HG03520 (cell line): ENCODE measurements at regions not wholly inside any gene's neighbourhood (a gene's known extent, or its start where the extent isn't known, plus 50 kb on each side); places are given as distances from the start of the nearest gene placed in this dataset.
"Not testable (repeated sequence)": the region's sequence is repeated elsewhere in the genome, so short reads cannot be mapped to it uniquely, and the experiment has no call there.

Experiments
- ATAC-seq: cut with Tn5 transposase; IDR thresholded peaks from one replicate; pipeline ENCODE4 v1.9.1; 2021; ENCODE audit warnings: mild to moderate bottlenecking, moderate library complexity; ENCODE audit not compliant: unreplicated experiment

DNA sequence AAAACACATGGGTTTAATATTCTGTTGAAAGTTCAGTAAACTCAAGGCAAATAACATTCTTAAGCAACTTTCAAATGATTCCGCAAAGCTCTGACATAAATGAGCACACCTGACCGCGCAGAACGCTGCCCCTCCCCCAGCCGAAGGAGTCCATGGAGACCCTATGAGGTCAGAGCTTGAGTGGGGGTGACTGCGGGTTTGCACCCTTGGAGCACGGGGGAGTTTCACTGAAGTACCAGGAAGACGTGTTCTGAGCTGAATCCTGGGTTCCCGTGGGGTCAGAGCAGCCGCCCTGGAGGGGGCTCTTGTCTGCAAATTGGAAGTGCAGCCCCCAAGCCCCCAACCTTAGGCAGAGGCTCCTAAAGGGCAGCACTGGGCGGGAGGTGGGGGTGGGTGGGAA lies 324.1 kb upstream of the SFSWAP start:
- ATAC-seq: no peak

- no peak for ATAC-seq
These were observed 323.4 kb upstream of the SFSWAP start for GRCh38 chr12:131387281-131388163.

DNA sequence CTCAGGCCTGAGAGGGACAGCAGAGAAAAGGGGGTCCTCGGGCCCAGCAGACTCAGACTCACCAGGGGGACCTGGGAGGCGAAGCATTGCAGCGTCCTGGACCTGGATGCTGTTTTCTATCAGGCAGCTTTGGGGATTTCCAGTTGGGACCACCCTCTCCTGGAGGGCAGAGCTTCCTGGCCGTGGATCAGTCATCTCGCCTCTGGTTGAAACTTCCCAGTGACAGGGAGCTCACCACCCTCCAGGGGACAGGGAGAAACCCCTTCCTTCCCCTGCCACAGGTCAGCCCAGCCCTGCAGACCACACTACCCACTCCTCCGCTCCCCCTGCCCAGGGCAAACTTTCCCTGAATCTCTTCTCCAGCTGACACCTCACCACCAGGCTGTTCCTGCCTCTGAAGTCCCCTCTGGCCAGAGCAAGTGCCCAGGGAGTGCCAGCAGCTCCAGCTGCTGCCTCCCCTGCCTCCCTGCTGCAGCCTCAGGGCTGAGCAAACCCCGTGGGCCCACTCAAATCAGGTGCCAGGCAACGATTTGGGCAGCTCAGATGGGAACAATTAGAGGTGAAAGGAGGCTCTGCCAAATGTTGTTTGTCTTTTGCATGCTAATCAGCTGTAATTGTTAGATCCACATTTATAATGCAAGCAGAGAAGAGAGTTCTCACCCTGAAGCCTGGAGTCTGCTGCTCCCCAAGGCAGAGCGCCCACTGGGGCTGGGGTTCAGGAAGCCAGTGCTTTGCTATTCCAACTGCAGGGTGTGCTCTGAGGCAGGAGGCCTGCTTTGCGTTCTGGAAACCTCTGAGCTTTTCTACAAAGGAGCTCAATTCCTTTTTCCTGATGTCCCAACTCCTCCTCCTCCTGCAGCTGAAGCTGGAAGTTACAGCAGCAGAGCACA lies 322.5 kb upstream of the SFSWAP start:
- not testable (repeated sequence) for ATAC-seq

DNA sequence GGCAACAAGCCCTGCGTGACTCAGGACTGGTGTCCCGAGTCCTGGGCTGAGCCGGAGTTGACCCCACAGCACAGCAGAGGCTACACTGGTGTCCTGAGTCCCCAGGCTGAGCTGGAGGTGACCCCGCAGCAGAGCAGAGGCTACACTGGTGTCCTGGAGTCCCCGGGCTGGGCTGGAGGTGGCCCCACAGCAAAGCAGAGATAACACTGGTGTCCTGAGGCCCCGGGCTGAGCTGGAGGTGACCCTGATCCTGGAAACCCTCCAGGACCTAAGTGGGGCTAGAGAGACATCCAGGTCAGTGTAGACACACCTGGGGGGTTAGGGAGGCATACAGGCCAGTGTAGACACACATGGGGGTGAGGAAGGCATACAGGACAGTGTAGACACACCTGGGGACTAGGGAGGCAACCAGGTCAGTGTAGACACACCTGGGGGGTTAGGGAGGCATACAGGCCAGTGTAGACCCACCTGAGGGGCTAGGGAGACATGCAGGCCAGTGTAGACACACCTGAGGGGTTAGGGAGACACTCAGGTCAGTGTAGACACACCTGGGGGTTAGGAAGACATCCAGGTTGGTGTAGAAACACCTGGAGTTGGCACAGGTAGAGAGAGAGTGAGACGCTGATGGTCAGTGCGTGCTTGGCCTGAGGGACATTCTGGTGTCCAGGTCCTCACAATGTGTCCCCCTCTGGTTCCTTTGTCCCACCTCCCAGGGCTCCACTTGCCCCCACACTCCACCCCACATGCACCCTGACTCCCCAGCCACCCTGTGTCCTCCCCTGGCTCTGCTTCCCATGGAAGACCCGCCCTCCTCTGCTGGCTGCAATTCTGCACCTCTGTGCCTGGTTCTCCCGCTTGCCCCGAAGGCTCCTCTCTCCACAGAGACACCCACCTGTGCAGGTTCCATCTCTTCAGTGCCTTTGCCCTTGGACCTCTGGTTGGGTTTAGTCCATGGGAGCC lies 321.6 kb upstream of the SFSWAP start:
- no peak for ATAC-seq

GRCh38 chr12:131390412-131391334 lies 320.2 kb upstream of the SFSWAP start:
- no peak for ATAC-seq

GRCh38 chr12:131391399-131391798 lies 319.5 kb upstream of the SFSWAP start:
- no peak for ATAC-seq

DNA sequence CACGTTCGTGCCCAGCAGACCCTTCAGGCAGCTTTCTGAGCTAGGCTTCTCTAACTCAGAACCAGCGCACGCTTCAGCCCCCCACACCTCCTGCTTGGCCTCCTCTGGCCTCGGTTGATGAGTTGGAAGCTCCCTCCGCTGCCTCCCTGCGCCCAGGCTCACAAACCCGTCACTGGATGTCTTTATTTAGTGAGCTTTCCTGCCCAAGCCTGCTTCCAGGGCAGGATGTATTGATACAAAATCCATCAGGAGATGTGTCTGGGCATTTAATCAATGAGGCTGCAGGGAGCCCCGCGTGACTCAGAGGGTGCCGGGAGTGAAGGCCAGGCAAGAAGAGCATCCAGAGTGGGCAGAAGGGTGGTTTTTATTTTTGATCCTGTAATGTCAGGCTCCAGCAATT lies 316.1 kb upstream of the SFSWAP start:
- ATAC-seq: not testable (repeated sequence)

DNA sequence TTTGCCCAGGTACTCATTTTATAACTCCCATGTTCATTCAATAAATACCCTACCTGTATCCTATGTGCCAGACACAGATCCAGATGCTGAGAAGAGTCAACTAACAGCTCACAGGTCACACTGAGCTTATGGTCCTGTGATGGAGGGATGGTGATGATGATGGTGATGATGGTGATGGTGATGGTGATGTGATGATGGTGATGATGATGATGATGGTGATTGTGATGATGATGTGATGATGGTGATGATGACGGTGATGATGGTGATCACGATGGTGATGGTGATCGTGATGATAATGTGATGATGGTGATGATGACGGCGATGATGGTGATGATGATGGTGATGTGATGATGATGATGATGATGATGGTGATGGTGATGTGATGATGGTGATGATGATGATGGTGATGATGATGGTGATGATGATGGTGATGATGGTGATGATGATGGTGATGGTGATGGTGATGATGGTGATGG lies 315.6 kb upstream of the SFSWAP start:
- ATAC-seq: not testable (repeated sequence)

DNA sequence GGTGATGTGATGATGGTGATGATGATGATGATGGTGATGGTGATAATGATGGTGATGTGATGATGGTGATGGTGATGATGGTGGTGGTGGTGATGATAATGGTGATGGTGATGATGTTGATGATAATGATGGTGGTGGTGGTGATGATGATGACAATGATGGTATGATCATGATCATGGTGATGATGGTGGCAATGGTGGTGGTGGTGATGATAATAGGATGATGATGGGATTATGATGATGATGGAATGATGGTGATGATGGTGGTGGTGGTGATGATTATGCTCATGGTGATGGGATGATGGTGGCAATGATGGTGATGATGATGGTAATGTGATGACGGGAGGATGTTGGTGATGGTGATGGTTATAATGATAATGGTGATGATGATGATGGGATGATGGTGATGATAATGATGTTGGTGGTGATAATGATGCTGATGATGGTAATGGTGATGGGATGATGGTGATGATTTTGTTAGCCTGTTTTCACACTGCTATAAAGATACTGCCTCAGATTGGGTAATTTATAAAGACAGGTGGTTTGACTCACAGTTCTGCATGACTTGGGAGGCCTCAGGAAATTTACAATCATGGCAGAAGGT lies 314.8 kb upstream of the SFSWAP start:
- ATAC-seq: no peak

DNA sequence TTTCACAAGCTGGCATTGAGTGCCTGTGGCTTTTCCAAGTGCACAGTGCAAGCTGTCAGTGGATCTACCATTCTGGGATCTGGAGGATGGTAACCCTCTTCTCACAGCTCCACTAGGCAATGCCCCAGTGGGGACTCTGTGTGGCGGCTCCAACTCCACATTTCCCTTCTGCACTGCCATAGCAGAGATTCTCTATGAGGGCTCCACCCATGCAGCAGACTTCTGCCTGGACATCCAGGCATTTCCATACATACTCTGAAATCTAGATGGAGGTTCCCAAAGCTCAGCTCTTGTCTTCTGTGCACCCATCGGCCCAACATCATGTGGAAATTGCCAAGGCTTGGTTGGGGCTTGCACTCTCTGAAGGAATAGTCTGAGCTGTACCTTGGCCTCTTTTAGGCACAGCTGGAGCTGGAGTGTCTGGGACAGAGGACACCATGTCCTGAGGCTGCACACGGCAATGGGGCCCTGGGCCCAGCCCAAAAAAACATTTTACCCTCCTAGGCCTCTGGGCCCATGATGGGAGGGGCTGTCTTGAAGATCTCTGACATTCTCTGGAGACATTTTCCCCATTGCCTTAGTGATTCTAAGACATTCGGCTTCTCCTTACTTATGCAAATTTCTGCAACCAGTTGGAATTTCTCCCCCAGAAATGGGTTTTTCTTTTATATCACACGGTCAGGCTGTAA lies 313.3 kb upstream of the SFSWAP start:
- ATAC-seq: no peak

- no peak for ATAC-seq
These were observed 311.9 kb upstream of the SFSWAP start for GRCh38 chr12:131399000-131399399.

- ATAC-seq: not testable (repeated sequence)
These were observed 310.1 kb upstream of the SFSWAP start for GRCh38 chr12:131400668-131401294.

GRCh38 chr12:131401907-131402633 lies 308.8 kb upstream of the SFSWAP start:
- not testable (repeated sequence) for ATAC-seq

DNA sequence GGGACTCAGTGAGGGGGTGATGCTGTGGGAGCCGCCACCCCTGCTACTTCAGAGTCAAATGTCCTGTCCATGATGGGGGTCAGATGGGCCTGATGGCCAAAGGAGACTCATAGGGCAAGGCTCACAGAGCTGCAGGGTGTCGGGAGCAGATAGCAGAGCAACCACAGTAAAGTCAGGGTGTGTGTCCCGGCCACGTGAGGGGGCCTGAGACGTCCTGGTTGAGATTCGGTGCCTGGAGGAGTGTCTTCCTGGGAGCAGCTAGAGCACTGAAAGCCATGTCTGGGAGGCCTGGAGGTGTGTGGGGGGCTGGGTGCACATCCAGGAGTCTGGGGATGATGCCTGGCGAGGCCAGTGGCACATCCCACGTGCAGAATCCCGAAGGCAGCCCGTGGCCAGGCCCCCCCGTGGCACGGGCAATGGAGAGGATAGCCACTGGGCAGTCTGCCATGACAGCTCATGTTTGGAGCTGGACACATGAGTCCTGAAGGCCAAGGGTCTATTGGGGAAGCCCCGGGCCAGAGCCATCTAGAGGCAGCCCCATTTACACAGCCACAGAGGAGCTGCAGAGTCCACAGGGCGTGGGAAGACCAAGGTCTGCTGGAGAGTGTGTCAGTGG lies 308.0 kb upstream of the SFSWAP start:
- no peak for ATAC-seq

GRCh38 chr12:131403676-131404075 lies 307.2 kb upstream of the SFSWAP start:
- no peak for ATAC-seq

DNA sequence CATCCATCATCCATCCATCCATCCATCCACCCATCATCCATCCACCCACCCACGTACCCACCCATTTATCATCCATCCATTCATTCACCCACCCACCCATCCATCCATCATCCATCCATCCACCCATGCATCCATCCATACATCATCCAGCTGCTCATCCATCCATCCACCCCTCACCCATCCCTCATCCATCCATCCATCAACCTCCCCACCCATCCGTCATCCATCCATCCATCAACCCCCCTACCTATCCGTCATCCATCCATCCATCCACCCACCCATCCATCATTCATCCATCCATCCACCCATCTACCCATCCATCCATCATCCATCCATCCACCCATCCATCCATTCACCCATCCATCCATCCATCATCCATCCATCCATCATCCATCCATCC lies 306.2 kb upstream of the SFSWAP start:
- ATAC-seq: no peak
